ENCODE measurements at regions not wholly inside any gene's neighbourhood (a gene's known extent, or its start where the extent isn't known, plus 50 kb on each side); places are given as distances from the start of the nearest gene placed in this dataset.

GRCh38 chr9:85130764-85131163 is 461.2 kb downstream of the NTRK2 start:
- no peak overlapping the region for H3K27ac ChIP-seq
- DNase-seq (ENCODE audit: low spot score): no peak
- H3K4me3 ChIP-seq: no peak overlapping the region
- no peak for TF ChIP-seq CTCF (IDR thresholded peaks at IDR 0.05)

GRCh38 chr9:85130260-85130659 is 460.7 kb downstream of the NTRK2 start:
- no peak for DNase-seq (ENCODE audit: low spot score)
- Histone ChIP-seq H3K27ac (no peak overlapping the region), H3K4me3 (no peak overlapping the region)
- TF ChIP-seq CTCF (IDR thresholded peaks at IDR 0.05): no peak

- DNase-seq (ENCODE audit: low spot score): no peak
Measured at GRCh38 chr9:85129514-85129913, 460.0 kb downstream of the NTRK2 start.

GRCh38 chr9:85118990-85119755 is 449.6 kb downstream of the NTRK2 start:
- TF ChIP-seq CTCF (IDR thresholded peaks at IDR 0.05): no peak
- DNase-seq (ENCODE audit: low spot score): no peak
- H3K4me3 ChIP-seq: no peak overlapping the region
- H3K27ac ChIP-seq: no peak overlapping the region

More at GRCh38 chr9:85129514-85129913, 460.0 kb downstream of the NTRK2 start:
- no peak overlapping the region for H3K4me3 ChIP-seq
- TF ChIP-seq CTCF (IDR thresholded peaks at IDR 0.05): no peak
- H3K27ac ChIP-seq: no peak overlapping the region

GRCh38 chr9:85117831-85118230 is 448.3 kb downstream of the NTRK2 start:
- H3K4me3 ChIP-seq: no peak overlapping the region
- no peak overlapping the region for H3K27ac ChIP-seq
- TF ChIP-seq CTCF (IDR thresholded peaks at IDR 0.05): no peak
- DNase-seq (ENCODE audit: low spot score): no peak

- TF ChIP-seq CTCF (IDR thresholded peaks at IDR 0.05): no peak
- DNase-seq (ENCODE audit: low spot score): no peak
- Histone ChIP-seq H3K4me3 (no peak overlapping the region), H3K27ac (no peak overlapping the region)
Measured at GRCh38 chr9:85115473-85115872, 445.9 kb downstream of the NTRK2 start.

- TF ChIP-seq CTCF (IDR thresholded peaks at IDR 0.05): no peak
- Histone ChIP-seq H3K27ac (no peak overlapping the region), H3K4me3 (no peak overlapping the region)
- DNase-seq (ENCODE audit: low spot score): no peak
Measured at GRCh38 chr9:85114799-85115198, 445.3 kb downstream of the NTRK2 start.
